Effector CD8-positive, alpha-beta T cell (primary cell): ENCODE measurements at regions not wholly inside any gene's neighbourhood (a gene's known extent, or its start where the extent isn't known, plus 50 kb on each side); places are given as distances from the start of the nearest gene placed in this dataset.

ENCODE experiments used
- DNase-seq: peaks from one replicate; lab custom pipeline; 2025; lab: John Stamatoyannopoulos, UW

- DNase-seq, result no peak
These were observed 181.3 kb downstream of the KIF26A start for GRCh38 chr14:104319491-104320241.

- DNase-seq, result no peak
These were observed 182.3 kb downstream of the KIF26A start for GRCh38 chr14:104320611-104321086.

- DNase-seq, result no peak
These were observed 182.9 kb downstream of the KIF26A start for GRCh38 chr14:104321088-104321801.

- no peak for DNase-seq
These were observed 183.4 kb downstream of the KIF26A start for GRCh38 chr14:104321802-104322130.

- DNase-seq, result no peak
These were observed 184.4 kb downstream of the KIF26A start for GRCh38 chr14:104322531-104323366.

- DNase-seq, result no peak
These were observed 185.3 kb downstream of the KIF26A start for GRCh38 chr14:104323551-104324175.

GRCh38 chr14:104326848-104327247 is 188.5 kb downstream of the KIF26A start:
- no peak for DNase-seq

- no peak for DNase-seq
These were observed 190.2 kb downstream of the KIF26A start for GRCh38 chr14:104328607-104329006.

- no peak for DNase-seq
These were observed 191.4 kb downstream of the KIF26A start for GRCh38 chr14:104329793-104330192.

GRCh38 chr14:104331871-104332605 is 193.7 kb downstream of the KIF26A start:
- no peak for DNase-seq

GRCh38 chr14:104332634-104333270 is 194.4 kb downstream of the KIF26A start:
- no peak for DNase-seq

GRCh38 chr14:104333646-104334423 is 195.4 kb downstream of the KIF26A start:
- no peak for DNase-seq

GRCh38 chr14:104334424-104335161 is 196.2 kb downstream of the KIF26A start:
- DNase-seq, result no peak

- DNase-seq, result no peak
These were observed 196.8 kb downstream of the KIF26A start for GRCh38 chr14:104335176-104335575.

- no peak for DNase-seq
These were observed 197.2 kb downstream of the KIF26A start for GRCh38 chr14:104335611-104336010.

- no peak for DNase-seq
These were observed 199.0 kb downstream of the KIF26A start for GRCh38 chr14:104337351-104337750.

- DNase-seq, result no peak
These were observed 201.0 kb downstream of the KIF26A start for GRCh38 chr14:104339361-104339760.

GRCh38 chr14:104339829-104340228 is 201.4 kb downstream of the KIF26A start:
- no peak for DNase-seq
